Stimulated activated CD8-positive, alpha-beta memory T cell treated with anti-CD3 and anti-CD28 coated beads, Interleukin-12 subunit alpha, Interleukin-12 subunit beta, amount 100 ng/mL, for 1 hour (primary cell): ENCODE measurements at regions not wholly inside any gene's neighbourhood (a gene's known extent, or its start where the extent isn't known, plus 50 kb on each side); places are given as distances from the start of the nearest gene placed in this dataset.

Experiments used
- DNase-seq: peaks from one replicate; pipeline ENCODE4 v3.0.0-alpha.2; 2020; ENCODE audit warnings: low read depth

DNA sequence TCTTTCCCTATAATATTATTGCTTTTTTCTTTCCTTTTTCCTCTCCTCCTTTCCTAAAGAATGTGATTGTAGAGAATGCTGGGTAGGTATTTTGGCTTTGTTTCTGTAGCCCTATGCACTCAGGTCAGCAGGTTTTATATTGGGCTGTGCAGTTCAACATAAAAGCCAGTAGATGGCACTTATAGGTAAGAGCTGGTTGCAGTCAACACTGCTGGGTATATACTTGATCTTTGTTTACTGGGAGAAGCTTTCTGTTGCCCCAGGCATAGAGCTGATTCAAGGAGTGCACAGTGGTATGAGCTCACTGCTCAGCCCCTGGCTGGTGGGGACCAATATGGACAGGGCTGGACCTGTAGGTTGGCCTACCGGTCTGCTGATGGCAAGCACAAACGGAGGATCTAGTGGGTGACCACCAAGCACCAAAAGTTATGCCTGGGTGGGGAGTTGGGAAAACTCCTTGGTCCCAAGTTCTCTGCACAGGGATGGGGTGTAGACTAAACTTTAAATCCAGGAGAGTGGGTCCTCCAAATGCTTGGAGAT lies 378.9 kb downstream of the PMP22 start:
- DNase-seq = no peak

DNA sequence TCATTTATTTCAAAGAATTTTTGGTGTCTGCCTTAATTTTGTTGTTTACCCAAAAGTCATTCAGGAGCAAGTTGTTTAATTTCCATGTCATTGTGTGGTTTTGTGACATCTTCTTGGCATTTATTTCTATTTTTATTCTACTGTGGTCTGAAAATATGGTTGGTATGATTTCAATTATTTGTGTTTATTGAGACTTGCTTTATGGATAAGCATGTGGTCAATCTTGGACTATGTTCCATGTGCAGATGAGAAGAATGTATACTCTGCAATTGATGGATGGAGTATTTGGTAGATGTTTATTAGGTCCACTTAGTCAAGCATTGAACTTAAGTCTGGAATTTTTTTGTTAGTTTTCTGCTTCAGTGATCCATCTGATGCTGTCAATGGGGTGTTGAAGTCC lies 383.0 kb downstream of the PMP22 start:
- DNase-seq = no peak

DNA sequence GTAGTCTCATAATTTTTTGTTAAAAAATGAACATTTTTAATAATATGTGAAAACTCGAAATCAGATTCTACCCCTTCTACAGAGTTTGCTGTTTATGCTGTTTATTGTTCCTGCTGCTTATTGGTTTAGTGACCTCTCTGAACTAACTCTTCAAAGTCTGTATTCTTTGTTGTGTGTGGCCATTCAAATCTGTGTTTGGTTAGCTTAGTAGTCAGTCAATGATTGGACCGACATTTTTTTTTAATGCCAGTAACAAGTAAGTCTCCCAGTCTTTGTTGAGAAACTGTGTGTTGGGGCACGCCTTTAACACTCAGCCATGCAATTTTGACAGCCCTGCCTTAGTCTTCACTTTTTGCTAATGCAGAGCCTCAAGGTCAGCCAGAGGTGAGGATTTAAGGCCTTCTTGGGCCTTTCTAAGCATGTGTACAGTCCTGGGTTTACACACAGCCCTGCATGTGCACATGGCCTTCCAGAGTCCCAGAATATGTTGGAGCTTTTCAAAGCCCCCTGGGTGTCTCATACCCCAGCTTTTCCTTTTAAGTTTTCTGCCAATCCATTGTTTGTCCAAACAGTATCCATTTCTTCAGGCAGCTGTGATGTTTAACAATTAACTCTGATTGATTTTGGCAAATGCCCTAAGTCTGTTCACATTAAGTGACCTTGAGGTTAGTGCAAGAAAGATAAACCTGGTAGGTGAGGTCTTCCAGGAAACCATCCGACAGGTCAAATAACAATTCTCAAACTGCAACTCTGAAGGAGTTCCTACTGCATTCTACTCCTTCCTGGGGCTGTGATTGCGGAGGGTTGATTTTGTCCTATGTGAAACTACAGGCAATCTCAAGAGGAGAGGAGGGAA lies 389.3 kb downstream of the PMP22 start:
- DNase-seq = no peak

DNA sequence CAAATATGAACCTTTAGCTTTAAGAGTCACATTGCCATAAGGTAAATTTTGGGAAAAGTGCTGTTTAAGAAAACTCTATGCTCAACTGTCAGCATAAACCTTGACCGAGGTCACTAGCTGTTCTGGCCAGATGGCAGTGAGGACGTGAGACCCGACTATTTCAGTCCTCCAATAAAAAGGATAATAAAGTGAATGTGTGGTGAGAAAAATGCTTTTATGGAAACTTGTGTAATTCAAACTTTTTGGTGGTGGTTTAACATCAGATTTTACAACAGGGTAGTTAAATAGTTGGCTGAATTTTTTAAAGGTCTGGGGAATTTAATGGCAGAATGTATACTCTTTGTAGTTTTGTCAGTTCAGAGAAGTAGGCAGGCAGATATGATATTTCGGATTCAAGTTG lies 391.1 kb downstream of the PMP22 start:
- DNase-seq = no peak

DNA sequence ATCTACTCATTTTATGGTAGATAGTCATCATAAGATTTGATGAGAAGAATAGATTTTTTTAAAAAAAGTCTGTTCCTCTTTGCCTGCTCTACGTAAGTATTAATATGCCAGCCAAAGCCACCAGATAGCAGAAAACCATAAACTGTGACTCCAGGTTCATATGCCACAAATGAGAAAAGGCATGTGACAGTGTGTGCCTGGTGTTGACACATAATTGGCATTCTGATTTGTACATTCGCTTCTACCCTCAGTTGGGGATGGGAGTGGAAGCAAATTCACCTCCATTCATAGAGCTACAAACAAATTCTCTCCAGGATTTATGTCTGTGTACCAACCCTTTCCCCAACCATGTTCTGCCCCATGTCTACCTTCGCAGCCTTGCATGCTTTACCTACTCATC lies 391.6 kb downstream of the PMP22 start:
- DNase-seq = no peak

DNA sequence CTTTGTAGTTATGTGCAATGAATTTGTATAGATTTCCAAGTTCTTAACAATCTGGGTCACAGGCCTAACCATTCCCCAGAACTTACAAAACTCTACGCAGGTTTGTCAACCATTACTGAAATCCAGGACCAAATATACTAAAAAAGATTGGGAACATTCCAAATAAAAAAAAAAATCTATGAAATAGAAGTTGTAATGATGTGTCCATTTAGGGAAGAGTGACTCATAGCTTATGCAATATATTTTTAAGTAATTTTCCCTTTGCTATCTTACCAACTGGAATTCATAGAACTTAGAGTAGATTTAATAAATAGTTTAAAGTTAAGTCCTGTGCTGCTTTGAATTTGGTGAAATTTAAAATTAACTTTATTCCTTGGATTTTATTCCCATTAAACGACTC lies 393.2 kb downstream of the PMP22 start:
- no peak for DNase-seq

DNA sequence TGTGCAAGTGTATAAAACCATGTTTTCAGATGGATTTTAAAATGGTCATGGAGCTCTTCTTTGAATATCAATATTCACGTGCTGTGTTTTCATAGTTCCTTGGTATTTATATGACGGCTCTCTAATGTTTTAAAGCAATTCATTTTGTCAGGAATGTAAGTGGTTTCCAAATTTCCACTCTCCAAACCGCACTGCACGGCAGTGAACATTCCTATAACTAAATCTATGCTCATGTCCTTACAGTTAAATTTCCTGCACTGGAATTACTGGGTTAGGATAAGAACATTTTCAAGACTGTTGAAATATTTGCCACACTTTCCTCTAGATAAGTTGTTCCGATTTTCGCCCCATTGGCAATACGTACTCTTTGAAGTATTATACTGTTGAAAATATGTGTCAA lies 398.9 kb downstream of the PMP22 start:
- no peak for DNase-seq

DNA sequence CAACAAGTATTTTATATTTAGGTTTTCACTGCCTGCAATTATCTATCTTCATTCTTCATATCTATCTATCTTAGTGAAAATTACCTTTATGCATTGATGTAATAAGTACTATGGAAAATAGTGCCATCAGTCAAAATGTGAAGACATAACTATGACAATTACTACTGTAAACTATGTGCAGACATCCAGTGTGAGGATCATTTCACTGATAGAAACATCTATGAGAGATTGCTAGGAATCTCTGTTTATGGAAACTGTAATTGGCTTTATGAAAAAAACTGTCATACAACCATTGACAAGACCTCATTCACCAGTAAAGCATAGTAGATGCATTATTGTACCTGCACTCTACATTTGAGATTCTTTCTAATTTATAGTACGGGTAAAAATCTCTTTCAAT lies 401.0 kb downstream of the PMP22 start:
- DNase-seq = no peak

DNA sequence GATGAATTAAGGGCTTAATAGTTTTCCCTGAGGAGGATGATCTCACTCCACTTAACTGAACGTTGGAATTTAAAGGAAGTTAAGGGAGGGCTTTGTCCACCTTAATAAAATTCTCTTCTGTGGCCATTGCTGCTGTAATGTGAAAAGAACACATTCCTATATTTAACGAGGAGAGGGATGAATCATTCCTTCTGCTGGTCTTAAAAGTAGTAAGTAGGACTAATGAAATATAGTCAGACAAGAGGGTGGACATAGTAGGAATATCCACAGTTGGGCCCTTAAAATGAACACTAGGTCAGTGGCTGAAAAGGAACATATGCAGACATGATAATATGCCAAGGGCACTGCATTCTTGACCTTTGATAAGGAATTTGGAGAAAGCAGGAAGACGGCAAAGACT lies 405.6 kb downstream of the PMP22 start:
- DNase-seq = no peak

DNA sequence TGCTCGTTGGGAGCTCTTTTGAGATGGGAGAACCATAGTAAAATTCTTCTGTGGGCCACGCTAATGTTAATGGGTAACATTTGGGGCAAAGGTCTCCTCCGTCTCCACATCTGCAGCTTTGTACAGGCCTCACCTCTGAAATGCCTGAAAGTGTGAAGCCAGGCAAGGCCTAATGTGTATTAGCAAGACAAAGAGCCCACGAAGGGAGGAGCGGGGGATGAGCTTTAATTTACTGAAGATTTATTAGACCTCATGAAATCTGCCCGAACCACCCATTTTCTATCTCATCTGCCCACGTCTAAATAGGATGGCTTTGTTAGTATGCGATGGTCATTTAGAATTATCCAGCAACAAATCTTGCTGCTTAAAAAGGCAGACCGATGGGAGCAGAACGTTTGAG lies 408.9 kb downstream of the PMP22 start:
- DNase-seq = no peak

DNA sequence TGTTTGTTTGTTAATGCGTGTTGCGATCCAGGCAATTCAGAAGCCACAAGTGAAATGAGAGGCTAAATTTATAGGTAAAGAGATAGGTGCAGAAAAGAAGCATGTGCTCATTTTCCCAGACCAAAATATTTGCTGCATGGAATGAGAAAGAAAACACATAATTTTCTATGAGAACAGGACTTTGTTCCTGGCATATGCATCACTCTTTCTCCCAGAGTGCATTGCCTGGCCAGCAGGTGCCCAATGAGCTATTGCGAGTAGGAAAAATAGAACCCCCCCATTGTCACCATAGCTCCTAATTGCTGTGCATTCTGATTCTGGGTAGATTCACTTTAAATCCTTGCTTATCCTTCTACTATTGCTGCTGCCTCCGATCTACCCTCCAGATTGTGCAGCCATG lies 410.4 kb downstream of the PMP22 start:
- no peak for DNase-seq

DNA sequence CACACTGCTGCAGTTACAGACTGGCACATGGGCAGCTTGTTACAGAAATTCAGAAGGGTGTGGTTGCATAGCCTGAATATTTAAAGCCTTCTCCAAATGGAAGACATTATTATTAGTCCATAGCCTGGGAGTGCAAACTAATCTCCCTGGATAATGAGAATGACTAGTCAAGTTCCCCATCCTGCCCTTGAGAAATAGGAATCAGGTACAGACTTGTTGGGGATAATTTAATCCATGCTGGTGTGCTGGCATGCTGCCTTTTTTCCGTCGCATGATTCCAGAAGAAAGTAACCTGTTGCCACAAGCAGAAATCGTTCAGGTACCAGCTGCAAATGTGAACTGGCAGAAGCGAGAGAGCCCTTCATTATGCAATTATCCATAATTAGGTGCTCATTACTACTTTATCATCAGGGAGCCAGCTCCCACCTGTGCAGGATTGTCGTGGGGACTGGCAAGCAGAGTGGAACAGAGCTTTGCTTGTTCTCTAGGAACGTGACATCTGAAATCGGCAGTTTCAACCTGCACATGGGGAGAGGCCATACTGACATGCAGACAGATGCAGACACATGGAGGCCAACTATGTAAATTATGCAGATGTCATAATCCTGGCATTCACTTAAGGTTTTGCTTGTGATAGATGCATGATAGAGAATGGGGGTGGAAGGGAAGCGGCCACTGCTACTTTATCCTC lies 419.4 kb downstream of the PMP22 start:
- DNase-seq = no peak

DNA sequence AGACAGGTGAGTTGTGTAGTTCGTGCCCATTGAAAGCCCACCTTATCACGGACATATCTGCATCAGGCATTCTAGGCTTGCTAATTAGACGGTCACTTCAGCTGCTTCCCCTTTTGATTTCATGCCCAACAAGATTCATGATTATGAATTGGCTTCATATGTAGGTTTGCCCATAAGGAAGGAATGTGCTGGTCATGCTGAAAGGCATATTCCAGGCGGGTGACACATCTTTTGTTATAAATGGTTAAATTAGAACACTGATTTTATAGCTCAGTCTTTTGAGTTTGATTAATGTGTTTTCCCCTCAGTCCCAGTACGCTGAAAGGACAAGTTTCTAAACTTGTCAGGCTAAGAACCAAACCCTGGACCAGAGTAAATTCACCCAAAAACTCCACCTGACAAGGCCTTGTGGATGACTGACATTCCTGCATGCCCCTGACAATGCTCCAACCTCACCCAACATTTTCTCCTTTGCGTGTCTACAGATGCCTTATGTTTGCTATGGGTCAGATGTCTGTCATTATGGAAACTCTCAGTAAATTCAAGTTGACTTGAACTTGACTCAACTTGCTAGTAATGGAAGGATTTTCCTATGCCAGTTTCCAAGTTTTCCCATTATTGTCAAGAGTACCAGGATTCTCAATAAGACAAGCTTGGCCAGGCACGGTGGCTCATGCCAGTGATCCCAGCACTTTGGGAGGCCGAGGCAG lies 421.9 kb downstream of the PMP22 start:
- no peak for DNase-seq

DNA sequence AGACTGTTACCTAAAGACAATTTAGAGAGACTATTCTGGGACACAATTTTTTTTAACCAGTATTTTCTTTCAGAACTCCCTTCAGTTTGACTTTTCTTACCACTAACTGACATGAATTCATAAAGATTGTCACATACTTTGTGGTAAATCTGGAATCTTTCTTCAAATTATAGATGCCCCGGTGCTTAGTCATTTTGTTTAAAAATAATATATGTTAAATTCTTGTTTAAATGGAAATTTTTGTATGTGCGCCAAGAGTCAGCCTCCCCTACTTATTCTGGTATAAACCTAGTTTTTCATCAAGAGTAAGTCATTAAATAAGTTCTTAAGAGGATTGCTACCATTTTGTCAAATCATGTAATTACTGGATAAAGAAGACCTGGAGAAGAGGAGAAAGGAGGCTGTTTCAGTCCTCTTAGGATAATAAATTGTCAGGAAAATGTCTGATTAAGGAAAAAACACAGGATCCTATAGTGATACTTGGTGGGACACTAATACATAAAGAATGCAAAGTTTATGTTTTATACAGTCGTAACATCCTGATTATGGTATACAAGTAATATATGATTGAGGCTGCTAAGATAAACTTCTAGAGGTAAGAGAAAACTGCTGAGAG lies 424.4 kb downstream of the PMP22 start:
- no peak for DNase-seq

DNA sequence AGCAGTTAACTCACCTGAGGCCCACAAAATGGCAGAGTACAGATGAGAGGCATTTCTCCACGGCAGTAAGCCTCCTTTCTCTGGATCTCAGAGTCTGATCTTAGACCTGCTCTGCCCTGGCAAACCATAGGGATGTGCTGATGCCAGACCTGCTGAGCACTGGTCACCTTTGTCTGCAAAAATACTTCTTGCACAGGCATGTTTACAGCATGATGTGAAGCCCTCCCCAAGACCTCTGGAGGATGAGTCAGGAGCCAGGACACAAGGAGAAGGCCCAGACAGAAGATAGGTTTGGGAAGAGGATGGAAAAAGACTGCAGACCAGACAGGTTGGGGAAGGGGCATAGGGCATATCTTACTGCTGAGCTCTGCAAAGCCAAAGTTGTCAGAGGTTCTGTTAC lies 426.6 kb downstream of the PMP22 start:
- no peak for DNase-seq

DNA sequence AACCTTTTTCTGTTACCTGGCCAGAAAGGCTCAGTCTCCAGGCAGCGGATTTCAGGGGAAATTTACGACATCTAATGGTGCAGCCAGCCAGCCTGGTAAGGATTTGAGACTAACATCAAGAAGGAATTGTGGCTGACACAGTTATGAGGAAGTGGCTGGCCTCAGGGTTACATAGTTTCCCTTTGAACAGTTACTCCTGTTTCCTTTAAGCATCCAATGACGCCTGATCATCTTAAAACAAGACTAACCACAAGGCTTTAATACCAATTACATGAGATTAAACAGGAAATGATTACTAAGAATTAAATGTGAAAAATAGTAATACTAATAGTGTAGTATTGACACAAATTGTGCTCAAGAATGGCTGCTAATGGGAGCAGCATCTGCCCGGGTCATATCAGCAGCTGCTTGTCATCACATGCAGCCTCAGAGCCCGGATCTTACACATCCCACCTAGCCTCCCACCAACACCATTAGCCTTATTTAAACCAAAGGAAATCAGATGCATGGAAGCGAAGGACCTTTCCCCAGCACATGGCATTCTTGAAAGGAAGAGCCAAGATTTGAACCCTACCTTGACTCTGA lies 431.8 kb downstream of the PMP22 start:
- DNase-seq = no peak

DNA sequence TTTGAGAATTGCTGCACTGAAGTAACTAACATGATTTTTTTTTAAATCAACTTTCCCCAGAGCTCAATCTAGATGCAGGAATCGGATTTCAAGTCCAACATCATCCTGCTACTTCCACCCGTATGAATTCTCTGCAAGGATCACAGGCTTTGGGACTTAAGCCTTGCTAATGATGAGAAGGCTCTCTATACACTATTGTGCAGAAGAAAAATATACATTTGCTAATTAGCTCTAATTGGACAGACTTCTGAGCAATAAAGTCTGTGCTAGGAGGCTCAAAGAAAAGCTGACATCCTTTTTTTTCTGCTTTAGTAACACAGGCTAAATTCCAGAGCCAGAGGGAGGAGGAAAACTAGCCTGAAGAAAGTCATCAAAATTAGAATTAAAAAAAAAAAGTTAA lies 433.6 kb downstream of the PMP22 start:
- DNase-seq = no peak

DNA sequence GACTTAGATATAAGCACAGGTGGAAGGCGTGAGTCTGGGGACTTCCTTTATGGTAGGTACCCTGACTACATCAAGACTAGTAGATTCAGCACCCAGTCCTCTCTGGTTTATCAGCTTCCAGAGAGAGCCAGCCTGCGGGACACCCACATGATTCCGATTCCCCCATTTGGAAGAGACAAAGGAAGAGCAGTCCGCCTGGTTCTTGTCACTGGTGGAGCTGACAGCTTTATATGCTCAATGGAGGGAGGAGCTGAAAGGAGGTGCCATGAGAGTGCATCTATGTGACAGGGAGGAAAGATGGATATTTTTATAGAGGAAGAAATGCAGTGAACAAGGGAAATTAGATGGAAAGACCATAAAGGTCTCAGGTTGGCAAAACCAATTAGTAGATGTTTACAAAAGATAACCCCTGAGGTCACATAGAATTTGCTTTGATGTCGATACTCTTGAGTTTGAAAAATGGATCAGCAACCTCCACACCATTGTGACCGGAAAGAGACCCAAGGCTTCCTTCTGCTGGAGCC lies 437.7 kb downstream of the PMP22 start:
- no peak for DNase-seq

DNA sequence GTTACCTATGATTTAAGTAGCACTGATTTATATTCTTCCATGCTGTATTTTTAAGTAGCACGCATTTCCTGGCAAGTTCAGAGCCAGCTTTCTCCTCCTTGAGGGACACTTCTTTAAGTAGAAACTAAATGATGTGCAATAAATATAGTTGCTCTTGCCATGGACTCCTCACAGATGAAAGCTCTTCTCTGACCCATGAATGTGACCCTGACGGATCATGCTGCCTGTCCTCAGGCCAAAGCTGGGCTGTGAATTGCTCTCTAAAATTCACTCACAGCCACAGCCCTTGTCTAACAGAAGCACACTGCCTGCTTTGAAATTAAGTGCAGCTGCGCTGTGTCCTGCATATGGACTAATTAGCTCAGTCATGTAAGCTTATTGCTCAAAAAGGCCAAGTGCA lies 438.8 kb downstream of the PMP22 start:
- no peak for DNase-seq

DNA sequence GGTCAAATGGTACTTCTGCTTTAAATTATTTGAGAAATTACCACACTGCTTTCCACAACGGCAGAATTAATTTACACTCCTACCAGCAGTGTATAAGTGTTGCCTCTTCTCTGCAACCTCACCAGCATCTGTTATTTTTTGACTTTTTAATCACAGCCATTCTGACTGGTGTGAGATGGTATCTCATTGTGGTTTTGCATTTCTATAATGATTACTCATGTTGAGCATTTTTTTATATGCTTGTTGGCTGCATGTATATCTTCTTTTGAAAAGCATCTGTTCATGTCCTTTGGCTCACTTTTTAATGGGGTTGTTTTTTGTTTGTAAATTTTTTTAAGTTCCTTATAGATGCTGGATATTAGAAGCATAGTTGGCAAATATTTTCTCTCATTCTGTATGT lies 446.7 kb downstream of the PMP22 start:
- DNase-seq = no peak

DNA sequence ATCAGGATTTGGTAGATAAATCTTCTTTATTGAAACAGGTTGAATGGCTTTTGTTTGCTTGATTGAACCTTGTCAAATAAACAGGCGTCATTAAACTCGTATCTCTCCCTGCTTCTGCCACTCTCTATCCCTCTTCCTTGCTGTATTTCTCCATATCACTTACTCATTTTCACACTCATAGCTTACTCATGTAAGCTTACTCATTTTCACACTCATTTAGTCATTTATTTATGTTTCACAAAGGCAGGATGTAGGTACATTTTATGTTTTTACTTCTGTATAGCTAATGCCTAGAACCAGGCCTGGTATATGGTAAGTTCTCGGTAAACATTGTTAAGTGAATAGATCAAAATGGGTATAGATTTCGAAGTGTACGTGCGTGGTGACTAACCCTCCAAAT lies 450.0 kb downstream of the PMP22 start:
- no peak for DNase-seq
